SK-N-MC (cell line): ENCODE measurements at regions not wholly inside any gene's neighbourhood (a gene's known extent, or its start where the extent isn't known, plus 50 kb on each side); places are given as distances from the start of the nearest gene placed in this dataset.

ENCODE experiments used
- EZH2 ChIP-seq: fragments of 200-600 bp; sonication (generic); IDR thresholded peaks from one replicate; pipeline ENCODE4 v1.6.1; 2017; ENCODE audit warnings: antibody characterized with exemption
- FOXP2 ChIP-seq: optimal IDR thresholded peaks from 2 replicates; pipeline ENCODE3; 2011; ENCODE audit warnings: mild to moderate bottlenecking, moderate library complexity; ENCODE audit not compliant: insufficient read depth; ENCODE audit errors: extremely low read length, control extremely low read depth
- POLR2AphosphoS5 ChIP-seq: IDR thresholded peaks from 2 replicates; pipeline ENCODE4 v1.6.1; 2012; ENCODE audit warnings: mild to moderate bottlenecking, low read depth, low read length, borderline replicate concordance

GRCh38 chr12:87920139-87920538 lies 109.1 kb downstream of the C12orf50 start:
- TF ChIP-seq EZH2 (no peak), FOXP2 (no peak), POLR2AphosphoS5 (no peak)
